Adrenal gland (tissue), 5 donors: ENCODE measurements at regions not wholly inside any gene's neighbourhood (a gene's known extent, or its start where the extent isn't known, plus 50 kb on each side); places are given as distances from the start of the nearest gene placed in this dataset.

Experiments used
- POLR2A ChIP-seq, 2 donors: fragments of 450-650 bp; IDR thresholded peaks; one replicate each; pipeline ENCODE4 v1.6.1; 2017; ENCODE audit warnings: antibody characterized with exemption in 2 of 2, mild to moderate bottlenecking in 2 of 2, moderate library complexity in 1 of 2
- TF ChIP-seq, protein P1 (sequence below), 6 experiments: fragments of 450-650 bp in 4 of 6; fragments of 200-600 bp in 2 of 6; sonication (generic) in 1 of 6; IDR thresholded peaks; 1 replicate in 5 of 6; 2 replicates in 1 of 6; pipeline versions ENCODE4 v1.5.1 to v1.8.0; 2016 to 2021; ENCODE audit warnings: antibody characterized with exemption in 6 of 6, mild to moderate bottlenecking in 2 of 6, moderate library complexity in 1 of 6
- donor health status: DM: no; HTN: no; CAD: no.

DNA sequence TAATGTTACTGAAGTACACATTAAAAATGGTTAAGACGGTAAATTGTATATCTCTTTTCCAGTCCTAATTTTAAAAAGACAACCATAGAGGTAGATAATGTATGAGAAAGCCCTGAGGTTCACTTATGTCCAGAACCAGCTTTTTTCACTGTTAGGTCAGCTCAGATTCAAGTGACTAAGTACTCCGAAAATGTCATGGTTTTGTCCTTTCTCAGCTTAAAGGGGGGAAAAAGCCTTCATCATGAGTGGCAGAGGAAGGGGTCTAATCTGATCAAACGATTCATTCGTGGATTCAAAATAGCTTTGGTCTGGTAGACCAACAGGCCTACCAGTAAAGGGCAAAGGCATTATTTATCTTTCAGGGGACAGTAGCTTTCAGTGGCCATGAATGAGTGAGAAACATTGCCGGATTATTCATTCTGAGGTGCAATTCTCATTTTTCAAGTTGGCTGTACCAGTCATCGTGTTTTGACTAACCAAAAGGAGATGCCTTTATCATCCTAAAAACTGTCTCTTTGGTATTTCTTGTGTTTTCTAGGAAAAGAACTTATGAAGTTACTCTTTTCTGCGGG, 208.4 kb downstream of the HHIPL2 start:
- TF ChIP-seq, protein P1, sequence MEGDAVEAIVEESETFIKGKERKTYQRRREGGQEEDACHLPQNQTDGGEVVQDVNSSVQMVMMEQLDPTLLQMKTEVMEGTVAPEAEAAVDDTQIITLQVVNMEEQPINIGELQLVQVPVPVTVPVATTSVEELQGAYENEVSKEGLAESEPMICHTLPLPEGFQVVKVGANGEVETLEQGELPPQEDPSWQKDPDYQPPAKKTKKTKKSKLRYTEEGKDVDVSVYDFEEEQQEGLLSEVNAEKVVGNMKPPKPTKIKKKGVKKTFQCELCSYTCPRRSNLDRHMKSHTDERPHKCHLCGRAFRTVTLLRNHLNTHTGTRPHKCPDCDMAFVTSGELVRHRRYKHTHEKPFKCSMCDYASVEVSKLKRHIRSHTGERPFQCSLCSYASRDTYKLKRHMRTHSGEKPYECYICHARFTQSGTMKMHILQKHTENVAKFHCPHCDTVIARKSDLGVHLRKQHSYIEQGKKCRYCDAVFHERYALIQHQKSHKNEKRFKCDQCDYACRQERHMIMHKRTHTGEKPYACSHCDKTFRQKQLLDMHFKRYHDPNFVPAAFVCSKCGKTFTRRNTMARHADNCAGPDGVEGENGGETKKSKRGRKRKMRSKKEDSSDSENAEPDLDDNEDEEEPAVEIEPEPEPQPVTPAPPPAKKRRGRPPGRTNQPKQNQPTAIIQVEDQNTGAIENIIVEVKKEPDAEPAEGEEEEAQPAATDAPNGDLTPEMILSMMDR (IDR thresholded peaks at IDR 0.05) = no peak
- no peak for TF ChIP-seq POLR2A (IDR thresholded peaks at IDR 0.05)
